ENCODE measurements at regions not wholly inside any gene's neighbourhood (a gene's known extent, or its start where the extent isn't known, plus 50 kb on each side); places are given as distances from the start of the nearest gene placed in this dataset.

DNA sequence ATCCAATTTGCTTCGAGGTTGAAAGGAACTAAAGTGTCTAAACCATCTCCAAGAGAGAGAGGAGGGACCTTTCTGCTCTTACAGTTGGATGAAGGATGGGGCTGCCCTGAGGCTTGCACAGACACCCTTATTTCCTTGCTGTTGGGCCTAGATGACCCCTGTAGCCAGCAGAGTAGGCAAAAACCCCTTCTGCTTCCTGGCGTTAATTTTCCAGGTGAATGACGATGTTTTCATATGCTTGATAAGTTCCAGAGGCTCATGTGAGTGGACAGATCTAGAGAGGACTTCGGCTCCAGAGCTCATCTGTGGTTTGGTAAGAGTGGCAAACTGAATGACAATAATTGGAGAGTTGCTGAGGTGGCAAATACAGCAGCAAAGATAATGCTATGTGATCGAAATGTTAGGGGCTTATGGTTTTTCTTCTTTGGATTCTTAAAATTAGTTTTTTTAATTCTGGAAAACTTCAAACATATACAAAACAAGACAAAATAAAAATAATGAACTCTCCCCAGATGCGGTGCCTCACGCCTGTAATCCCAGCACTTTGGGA lies 98.6 kb upstream of the MAP4K3 start:
- no peak for DNase-seq (ENCODE audit: low read depth)

DNA sequence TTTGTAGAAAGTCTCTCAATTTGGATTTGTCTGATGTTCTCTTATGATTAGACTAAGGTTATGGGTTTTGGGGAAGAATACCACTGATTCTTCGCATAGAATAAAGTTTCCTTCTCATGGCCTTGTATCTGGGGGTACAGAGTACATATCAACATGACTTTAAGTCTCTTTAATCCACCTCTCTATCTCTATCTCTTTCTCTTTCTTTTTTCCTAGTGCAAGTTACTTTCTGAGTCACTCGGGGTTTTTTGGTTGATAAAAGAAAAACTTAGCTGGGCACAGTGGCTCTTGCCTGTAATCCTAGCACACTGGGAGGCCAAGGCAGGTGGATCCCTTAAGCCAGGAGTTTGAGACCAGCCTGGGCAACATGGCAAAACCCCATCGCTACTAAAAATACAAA lies 100.1 kb upstream of the MAP4K3 start:
- no peak for DNase-seq (ENCODE audit: low read depth)

DNA sequence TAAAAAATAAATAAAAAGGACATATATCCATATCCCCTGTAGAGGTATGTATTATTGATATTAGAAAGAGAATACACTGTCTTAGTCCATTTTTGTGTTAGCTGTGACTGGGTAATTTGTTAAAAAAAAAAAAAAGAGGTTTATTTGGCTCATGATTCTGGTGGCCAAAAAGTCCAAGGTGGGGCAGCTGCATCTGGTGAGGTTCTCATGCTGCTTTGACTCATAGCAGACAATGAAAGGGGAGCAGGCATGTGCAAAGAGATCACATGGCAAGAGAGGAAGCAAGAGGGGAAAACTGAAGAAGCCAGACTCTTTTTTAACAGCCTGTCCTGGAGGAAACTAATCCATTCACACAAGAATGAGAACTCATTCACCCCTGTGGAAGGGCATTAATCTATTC lies 101.6 kb upstream of the MAP4K3 start:
- DNase-seq (ENCODE audit: low read depth) = no peak

DNA sequence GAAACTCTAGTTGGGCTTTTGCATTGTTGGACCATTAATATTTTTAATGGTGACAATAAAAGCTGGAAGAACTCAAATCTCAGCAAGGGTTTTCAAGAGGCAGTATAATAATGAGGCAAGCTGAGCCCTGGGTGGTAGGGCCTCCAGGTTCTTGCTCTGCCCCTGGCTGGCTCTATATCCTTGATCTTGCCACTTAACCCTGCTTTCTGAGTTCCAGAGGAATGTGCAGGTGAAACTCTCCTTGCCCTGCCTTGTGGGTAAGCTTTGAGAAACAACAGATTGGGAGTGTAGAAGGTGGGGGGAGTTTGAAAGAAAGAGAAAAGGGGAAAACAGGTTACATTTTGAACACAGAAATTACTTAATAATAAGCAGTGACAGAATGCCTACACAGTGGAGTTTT lies 103.3 kb upstream of the MAP4K3 start:
- no peak for DNase-seq (ENCODE audit: low read depth)

DNA sequence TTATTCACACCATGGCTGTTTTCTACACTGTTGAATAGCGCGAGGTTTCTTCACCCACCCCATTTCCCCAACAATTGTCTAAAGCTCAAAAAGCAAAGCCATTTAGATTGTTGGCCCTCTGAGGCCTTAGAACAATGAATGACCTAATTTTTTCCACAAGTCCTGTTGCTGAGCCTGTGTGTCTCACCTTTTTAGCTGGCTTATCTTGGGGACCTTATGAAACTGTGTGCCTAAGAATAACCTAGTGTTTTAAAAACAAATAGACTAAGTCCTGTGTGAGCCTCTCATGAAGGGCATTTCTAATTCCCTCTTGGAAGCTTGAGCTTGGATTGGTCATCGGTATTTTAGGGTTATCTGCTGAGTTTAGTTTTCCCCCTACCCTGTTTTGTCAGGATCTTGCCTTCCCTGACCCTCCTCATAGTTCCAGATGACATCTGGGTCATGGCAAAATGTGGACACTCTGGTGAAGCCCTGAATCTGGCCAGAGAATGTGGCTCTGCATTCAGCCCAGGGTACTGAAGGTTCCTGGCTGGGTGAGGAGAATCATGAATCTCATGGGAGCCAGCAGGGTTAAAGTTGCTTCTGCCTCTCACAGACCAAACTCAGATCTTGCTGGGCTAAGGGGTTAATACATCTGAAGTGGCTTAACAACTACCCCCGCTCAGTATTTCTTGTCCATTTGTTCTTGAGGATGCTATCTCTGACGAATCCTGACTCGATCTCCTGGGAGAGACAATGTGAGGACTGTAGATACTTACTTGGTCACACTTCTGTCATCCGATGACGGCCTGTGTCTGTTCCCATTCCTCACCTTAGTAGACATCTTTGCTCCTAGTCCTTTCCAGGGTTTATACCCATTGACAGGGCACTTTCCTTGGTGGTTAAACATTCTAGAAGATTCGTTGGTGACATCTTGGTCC lies 104.2 kb upstream of the MAP4K3 start:
- no peak for DNase-seq (ENCODE audit: low read depth)

DNA sequence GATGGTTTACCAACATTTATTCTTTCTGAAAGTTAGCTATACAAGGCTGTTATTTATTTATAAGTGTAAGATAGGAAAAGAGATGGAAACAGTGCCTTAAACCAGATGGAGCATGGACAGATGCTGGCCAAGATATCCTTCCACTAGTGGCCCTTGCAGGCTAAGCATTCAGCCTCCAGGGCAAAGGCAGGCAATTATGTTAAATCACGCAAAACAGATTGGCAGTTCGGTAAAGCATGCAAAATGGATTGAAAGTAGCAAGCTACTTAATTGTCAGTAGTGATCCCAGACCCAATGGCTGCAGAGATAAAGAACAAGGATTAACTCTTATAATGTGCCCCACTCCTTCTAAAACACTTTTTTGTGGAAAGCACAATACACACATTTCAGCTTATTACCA lies 105.4 kb upstream of the MAP4K3 start:
- no peak for DNase-seq (ENCODE audit: low read depth)

DNA sequence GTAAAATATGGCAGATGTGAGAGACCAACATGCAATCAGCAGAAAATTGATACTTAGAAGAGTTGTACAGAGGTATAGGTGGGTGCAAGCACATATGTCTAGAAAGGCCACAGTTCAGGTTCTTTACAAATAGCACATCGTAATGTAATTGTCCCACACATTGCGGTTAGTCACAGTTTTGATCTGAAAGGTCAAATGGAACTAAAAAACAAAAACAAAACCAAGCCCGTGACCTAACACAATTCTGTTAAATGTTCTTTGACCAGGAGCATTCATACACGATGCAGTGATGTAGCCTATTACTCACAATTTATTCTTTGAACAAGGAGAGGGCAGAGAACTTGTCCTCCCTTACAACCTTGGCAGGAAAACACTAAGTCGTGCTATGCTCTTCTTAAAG lies 108.9 kb upstream of the MAP4K3 start:
- no peak for DNase-seq (ENCODE audit: low read depth)

DNA sequence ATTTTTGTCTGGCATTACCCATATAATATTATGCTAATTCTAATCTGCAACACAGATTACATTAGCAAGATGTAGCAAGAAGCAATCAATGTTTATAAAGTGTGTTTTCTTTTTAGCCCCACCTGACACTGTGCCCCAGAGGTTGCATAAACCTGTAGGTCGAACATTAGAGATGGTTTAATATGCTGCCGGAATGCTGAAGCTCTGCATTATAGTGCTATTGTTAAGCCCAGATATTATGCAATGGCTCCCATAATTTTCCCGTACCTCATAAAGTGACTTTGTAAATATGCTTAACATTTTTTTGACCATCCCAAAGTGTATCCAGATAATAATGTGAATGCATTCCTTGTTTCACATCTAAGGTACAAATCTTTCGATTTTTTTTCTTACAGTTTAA lies 109.3 kb upstream of the MAP4K3 start:
- no peak for DNase-seq (ENCODE audit: low read depth)

DNA sequence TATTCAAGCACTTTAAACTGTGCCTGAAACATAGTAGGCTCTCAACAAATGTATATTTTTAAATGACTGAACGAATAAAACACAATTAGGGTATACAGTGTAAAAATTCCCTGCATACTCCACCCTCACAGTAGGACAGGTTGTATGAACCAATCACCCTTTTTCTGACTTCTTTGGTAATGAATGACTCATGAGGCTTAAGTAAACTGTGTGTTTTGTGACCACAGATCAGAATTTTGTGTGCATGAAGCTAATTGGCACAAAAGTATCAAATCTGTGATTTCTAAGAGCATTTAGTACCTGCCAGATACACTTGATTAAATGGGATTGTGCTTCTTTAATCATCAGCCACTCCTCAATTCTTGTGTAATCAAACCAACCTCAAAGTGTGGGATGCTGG lies 109.9 kb upstream of the MAP4K3 start:
- DNase-seq (ENCODE audit: low read depth) = no peak

DNA sequence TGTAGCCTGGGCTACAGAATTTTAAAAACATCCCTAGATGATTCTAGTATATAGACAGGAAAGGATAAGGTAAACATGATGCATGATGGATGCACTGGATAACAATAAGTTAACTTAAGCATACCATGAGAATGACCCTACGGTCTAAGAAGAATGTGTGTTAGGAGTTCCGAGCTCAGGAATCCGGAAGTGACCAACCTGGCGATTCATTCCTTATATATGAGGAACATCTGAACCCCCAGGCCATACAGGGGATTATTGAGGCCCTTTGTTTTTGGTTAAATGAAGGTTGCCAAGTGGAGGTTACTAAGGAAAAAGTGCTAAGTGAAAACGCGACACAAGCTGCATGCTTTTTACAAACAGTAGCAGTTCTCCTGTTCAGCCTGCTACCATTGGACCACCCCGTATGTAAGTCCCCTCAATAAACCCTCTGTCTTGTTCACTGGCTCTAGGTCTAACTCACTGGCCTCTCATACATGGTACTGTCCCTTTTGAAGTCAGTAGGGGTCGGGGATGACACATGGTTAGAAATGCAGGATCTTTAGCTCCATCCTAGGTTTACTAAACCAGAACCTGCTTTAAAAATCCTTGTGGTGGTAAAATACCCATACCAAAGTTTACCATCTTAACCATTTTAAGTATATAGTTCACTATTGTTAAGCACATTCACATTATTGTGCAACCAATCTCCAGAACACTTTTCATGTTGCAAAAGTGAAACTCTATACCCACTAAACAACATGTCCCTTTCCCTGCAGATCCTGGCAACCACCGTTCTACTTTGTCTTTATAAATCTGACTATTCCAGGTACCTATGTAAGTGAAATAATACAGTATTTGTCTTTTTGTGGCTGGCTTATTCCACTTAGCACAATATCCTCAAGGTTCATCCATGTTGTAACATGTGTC lies 111.0 kb upstream of the MAP4K3 start:
- no peak for DNase-seq (ENCODE audit: low read depth)

DNA sequence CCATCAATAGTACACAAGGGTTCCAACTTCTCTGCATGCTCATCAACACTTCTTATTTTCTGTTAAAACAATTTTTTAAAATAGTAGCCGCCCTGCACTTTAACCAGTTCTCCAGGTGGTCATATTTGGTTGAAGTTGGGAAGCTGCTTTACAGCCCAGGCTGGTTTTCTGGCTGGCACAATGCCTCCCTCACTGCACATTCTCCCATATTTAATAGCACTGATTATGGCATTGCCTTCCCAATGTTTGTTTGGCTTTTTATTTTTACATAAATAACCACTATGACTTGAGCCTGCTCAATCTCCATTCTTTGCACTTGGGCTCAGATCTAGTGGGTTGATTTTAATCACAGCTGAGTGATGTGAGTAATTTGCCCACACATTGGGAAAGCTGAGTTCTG lies 111.9 kb upstream of the MAP4K3 start:
- DNase-seq (ENCODE audit: low read depth) = no peak

DNA sequence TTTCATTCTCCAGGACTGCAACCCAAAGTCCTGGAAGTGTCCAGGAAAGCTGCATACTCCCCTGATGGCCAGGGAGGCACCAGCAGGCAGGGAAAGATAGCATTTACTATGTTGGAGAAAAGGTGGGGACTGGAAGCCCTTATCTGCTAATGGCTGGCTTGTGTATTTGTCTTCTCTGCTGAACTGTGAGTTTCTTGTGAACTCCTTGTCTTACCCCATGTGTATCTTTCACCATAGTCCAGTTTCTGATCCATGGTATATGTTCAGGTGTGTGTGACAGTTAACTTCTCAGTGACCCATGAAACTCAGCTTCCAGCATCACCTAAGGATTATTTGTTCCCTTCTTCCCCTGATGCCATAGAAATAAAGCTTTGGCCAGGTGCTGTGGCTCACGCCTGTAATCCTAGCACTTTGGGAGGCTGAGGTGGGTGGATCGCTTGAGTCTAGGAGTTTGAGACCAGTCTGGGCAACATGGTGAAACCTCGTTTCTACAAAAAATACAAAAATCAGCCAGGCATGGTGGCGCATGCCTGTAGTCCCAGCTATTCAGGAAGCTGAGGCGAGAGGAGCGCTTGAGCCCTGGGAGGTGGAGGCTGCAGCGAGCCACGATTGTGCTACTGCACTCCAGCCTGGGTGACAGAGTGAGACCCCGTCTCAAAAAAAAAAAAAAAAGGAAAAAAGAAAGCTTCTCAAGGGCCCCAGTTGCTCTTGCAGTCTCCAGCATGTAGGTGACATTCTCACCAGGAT lies 112.8 kb upstream of the MAP4K3 start:
- no peak for DNase-seq (ENCODE audit: low read depth)

DNA sequence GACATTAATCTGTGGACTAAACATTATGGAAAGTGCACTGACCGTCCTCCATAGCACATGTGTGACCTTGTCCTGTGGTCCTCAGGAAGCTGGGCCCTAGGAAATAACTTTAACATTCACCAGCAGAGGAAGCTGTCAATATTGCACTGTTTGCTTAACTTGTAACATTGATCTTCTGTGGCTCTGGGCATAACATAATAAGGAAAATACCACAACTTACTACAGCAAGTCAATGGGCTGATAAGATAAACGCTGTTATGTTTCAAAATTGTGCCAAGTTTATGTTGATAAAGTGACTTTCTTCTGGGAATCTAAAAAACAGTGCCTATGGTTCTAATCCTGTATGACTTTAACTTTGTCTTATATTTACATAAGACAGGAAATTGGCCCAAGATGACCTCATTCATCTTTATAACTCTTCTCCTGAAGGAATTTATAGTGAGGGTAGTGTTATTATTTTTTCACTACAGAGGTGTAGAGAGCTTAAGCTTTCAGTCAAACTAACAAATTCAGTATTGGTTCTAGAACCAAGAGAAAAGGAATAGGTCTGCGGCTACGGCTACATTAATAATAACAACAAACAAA lies 113.7 kb upstream of the MAP4K3 start:
- no peak for DNase-seq (ENCODE audit: low read depth)

DNA sequence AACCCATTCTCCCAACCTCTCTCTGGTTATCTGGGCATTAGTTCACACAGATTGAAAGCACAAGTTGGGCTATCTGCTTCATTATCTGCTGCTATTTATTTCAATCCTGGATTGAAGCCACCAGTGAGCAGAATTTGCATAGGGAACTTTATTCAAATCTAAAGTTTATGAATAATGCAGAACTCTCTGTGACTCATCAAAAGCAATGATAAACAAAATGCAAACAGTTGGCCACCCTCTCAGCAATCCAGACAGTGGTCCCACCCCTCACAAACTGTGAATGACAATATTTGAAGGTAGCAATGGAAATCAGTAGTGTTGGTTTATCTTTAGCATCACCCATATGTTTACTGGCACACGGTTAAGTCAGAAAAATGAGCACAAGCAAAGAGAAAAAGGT lies 106.8 kb upstream of the TMEM178A start:
- DNase-seq (ENCODE audit: low read depth) = no peak

DNA sequence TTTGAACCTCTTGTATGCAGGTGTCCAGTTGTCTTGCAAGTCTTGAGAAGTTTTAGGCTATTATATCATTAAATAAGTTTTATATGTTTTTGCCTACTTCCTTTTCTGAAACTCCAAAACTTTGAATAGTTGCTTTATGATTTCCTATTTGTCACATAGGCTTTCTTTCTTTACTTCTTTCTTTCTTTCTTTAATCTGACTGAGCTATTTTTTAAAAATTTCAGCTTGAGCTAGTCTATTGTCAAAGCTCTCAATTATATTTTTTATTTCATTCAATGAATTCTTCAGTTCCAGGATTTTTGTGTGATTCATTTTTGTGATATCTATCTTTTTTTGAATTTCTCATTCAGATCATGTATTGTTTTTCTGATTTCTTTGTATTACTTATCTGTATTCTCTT lies 102.1 kb upstream of the TMEM178A start:
- no peak for DNase-seq (ENCODE audit: low read depth)

DNA sequence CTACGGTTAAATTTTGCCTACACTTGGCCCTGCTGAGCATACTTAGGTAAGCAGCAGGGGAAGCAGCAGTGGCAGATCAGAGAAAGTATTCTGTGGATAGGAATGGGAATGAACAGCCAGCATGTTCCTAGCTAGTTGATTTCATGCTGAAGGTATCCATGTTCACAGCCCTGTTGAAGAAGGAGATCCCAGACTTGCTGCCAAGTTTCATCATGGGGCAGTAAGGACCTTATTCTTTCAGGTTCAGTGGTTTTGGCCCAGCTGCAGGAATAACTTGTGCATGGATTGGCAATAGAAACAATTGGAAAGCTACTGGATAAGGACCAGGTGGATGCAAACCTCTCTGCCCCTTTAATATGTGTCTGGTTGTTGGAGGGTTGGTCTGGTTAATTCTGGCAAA lies 98.2 kb upstream of the TMEM178A start:
- DNase-seq (ENCODE audit: low read depth) = no peak

DNA sequence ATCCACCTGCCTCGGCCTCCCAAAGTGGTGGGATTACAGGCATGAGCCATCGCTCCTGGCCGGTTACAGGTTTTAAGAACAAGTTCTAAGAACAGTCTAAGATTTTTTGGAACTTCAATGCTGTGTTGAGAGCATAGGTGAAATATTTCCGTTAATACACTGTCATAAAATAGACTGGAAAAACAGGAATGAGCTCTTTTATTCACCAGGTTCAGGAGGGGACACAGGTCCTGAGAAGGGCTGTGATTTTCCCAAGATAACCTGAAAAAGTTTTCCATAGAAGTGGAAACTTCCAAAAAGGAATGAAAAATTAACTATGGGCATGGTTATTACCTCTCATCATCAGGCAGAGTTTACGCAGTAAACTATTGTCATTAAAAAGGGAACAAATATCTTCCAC lies 97.6 kb upstream of the TMEM178A start:
- DNase-seq (ENCODE audit: low read depth) = no peak

DNA sequence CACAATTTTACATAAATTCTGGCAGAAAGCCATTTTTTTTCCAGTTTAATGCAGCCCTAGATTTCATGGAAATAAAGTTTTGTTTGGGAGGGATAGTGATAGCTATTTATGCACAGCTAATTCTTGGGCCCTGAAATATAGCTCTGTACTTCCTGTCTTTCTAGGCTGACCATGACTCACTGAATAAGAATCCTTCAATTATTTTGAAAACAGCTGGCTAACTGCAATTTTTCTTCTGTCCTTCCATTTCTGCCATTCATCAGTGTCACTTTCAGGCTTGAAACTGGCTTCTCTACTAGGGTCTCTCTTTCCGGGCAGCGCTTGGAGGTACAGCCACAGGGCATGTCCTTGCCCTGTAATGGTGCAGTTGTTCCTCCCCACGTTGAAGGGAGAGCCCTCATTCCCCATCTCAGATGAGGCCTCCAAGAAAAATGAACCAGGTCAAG lies 97.1 kb upstream of the TMEM178A start:
- DNase-seq (ENCODE audit: low read depth) = peak; percentile 40

DNA sequence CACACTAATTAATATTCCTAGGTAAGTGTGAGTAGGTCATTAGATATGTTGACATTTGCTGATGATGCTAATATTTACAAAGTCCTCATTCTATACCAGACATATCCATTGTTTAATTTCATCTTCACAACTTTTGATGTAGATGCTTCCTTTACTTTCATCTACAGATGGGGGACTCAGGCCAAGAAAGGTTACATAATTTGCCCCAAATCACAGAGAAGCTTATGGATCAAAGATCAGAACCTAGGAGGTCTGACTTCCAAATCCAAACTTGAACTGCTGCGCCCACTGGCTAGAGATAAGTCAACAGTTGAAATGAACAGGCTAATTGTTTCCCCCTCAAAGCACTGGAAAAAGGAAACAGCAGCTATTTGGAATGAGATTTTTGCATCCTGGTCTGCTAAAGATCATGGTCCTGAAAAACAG lies 95.6 kb upstream of the TMEM178A start:
- no peak for DNase-seq (ENCODE audit: low read depth)

DNA sequence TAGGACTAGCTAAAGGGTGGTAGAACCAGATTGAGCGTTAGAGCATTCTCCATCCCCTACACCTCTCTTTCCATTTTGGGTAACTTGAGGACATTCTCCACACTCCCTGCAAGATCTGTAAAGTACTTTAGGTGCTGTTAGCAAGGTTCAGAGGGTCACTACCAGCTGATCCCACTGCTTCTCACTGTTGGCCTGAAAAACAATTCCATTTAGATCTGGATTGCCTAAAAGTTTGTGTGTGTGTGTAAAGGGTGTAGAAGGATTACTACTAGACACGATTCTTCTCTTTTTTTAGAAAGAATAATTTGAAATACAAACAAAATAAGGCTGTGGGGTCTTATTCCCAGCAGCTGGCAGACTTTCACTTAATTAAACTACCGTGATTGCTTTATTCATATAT lies 95.1 kb upstream of the TMEM178A start:
- no peak for DNase-seq (ENCODE audit: low read depth)

DNA sequence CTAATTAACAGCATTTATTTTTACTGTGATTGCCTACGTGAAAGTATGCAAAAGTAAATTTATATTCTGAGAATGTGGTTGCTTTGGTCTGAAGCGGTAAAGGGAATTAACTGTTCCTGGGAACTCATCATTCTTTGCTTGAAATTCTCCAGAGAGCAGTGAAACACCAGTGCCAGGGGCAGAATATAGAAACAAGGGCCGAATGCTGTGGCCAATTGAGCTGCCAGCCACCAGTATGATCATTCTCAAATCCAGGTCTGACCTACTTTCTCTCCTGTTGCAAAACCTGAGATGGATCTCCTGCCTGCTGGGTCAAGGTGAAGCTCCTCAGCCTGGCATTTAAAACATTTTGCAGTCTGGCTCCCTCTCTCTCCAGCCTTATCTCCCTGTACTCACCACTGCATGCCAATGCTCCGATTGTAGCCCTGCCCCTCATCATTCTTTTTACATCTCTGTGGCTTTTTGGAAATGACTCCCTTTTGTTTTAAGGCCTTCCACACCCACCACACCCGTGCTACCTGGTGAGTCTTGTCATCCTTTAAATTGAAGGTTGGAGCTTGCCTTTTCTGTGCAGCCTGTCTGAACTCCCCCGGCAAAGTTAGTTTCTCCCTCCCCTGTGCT lies 94.5 kb upstream of the TMEM178A start:
- DNase-seq (ENCODE audit: low read depth) = no peak

Data from forelimb muscle (tissue), 1 donor.